ENCODE measurements at regions not wholly inside any gene's neighbourhood (a gene's known extent, or its start where the extent isn't known, plus 50 kb on each side); places are given as distances from the start of the nearest gene placed in this dataset.

GRCh38 chr13:76790980-76791819 is 95.0 kb downstream of the KCTD12 start:
- TF ChIP-seq CTCF (IDR thresholded peaks at IDR 0.05), result no peak
- Histone ChIP-seq H3K9me3 (no peaks in the 10 kb centered on the region), H3K27ac (no peak overlapping the region), H3K4me3 (no peak overlapping the region), H3K36me3 (no peaks in the 10 kb centered on the region), H3K4me1 (no peaks in the 10 kb centered on the region), H3K27me3 (no peaks in the 10 kb centered on the region)
- ATAC-seq (no peak), FAIRE-seq (no peak), DNase-seq (no peak)
- intact Hi-C loops (cut with DNase I), result no loop called here
- 55% methylated on average over 10 of the region's 10 CpGs for WGBS, 2 donors

GRCh38 chr13:76790526-76790925 is 95.7 kb downstream of the KCTD12 start:
- Histone ChIP-seq H3K27me3 (no peaks in the 10 kb centered on the region), H3K27ac (no peak overlapping the region), H3K9me3 (no peaks in the 10 kb centered on the region), H3K4me3 (no peak overlapping the region), H3K4me1 (no peaks in the 10 kb centered on the region), H3K36me3 (no peaks in the 10 kb centered on the region)
- FAIRE-seq (no peak), ATAC-seq (no peak), DNase-seq (no peak)
- intact Hi-C loops (cut with DNase I), result no loop called here
- no peak for TF ChIP-seq CTCF (IDR thresholded peaks at IDR 0.05)
- 43 to 46% methylated on average over 1 of the region's 1 CpG for WGBS, 2 donors

DNA sequence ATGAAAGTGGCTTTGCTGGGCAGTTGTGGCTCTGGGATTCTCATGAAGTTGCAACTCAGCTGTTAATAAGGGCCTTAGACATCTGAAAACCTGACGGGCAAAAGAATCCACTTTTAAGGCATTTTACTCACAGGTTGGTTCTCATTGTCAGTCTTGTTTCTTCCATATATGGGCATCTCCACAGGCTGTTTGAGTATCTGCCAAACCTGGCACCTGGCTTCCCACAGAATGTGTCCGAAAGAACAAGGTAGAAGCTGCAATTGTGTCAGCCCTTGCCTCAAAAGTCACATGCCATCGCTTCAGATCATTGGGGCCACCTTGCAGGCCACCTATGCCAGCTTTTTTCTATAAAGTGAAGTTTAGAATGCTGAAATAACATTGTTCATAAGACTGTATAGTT is 102.4 kb downstream of the KCTD12 start:
- no peak for FAIRE-seq
- no peaks in the 10 kb centered on the region for H3K27me3 ChIP-seq
- H3K4me1 ChIP-seq, result no peaks in the 10 kb centered on the region
- no peaks in the 10 kb centered on the region for H3K9me3 ChIP-seq
- TF ChIP-seq CTCF (IDR thresholded peaks at IDR 0.05), result no peak
- H3K36me3 ChIP-seq, result no peaks in the 10 kb centered on the region
- intact Hi-C loops (cut with DNase I), result no loop called here
- 50 to 65% methylated on average over 3 of the region's 3 CpGs for WGBS, 2 donors
- no peak overlapping the region for H3K4me3 ChIP-seq
- no peak overlapping the region for H3K27ac ChIP-seq
- ATAC-seq, result no peak
- DNase-seq, result no peak

DNA sequence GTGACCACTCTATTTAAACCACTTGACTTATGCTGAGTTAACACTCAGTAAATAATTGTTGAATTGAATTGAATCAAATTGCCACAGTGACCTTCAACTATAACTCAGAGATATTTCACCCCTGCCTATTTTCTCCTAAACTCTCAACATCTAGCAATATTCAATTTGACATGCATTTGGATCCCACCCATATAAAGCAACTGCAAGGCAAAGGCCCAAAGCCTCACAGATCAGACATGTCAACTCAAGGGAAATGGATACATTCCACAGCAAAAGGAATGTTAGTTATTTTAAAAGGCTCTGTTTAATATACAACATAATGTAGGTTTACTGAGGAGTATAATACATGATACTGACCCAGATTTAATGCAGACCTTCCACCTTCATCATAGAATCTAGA is 107.4 kb downstream of the KCTD12 start:
- Histone ChIP-seq H3K9me3 (no peaks in the 10 kb centered on the region), H3K27ac (no peak overlapping the region), H3K4me3 (no peak overlapping the region), H3K36me3 (no peaks in the 10 kb centered on the region), H3K27me3 (no peaks in the 10 kb centered on the region), H3K4me1 (no peaks in the 10 kb centered on the region)
- intact Hi-C loops (cut with DNase I), result no loop called here
- FAIRE-seq, result no peak
- no peak for ATAC-seq
- no peak for TF ChIP-seq CTCF (IDR thresholded peaks at IDR 0.05)
- DNase-seq, result no peak

DNA sequence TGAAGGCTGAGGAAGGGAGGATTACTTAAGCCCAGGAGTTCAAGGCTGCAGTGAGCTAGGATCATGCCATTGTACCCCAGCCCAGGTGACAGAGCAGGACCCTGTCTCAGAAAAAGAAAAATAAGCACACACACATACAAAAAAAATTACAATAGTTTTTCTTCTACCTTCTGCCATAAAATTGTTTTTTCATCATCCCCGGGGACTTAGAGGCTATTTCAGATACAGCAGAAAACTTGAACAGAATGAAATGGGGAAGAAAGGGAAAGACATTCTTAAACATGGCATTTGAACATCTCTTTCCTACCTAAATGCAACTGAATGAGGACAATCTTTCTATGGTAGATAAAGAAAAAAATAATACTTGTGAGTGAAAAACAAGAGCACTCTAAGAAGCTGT is 109.1 kb downstream of the KCTD12 start:
- 77 to 86% methylated on average over 1 of the region's 1 CpG for WGBS, 2 donors
- no peaks in the 10 kb centered on the region for H3K36me3 ChIP-seq
- DNase-seq, result no peak
- no peaks in the 10 kb centered on the region for H3K27me3 ChIP-seq
- no peak for FAIRE-seq
- no peak overlapping the region for H3K4me3 ChIP-seq
- no peak overlapping the region for H3K27ac ChIP-seq
- H3K9me3 ChIP-seq, result no peaks in the 10 kb centered on the region
- H3K4me1 ChIP-seq, result no peaks in the 10 kb centered on the region
- ATAC-seq, result no peak
- TF ChIP-seq CTCF (IDR thresholded peaks at IDR 0.05), result no peak
- intact Hi-C loops (cut with DNase I), result no loop called here
